GM12872 (cell line): ENCODE measurements at regions not wholly inside any gene's neighbourhood (a gene's known extent, or its start where the extent isn't known, plus 50 kb on each side); places are given as distances from the start of the nearest gene placed in this dataset.

Experiments
- TF ChIP-seq, protein P1 (sequence below): IDR thresholded peaks from 3 replicates; pipeline ENCODE4 v1.5.1; 2011; ENCODE audit warnings: low read depth, mild to moderate bottlenecking, low read length, moderate library complexity; ENCODE audit not compliant: insufficient read depth

DNA sequence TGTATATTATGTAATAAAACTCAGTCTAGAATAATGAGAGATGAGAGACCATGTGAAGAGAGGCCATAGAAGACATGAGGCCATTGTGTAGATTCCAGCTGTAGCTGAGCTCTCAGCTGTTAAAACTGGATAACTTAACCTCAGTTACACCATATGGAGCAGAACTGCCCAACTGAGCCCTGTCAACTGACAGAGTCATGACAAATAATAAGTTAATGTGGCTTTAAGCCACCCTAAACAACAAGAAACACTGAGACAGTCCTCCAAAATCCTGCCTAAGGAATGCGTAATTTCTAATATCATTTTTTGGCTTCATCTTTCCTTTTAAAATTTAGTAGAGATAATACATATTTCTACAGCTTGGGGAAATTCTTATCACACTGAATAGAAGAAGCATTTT lies 580.0 kb upstream of the RGS18 start:
- TF ChIP-seq, protein P1, sequence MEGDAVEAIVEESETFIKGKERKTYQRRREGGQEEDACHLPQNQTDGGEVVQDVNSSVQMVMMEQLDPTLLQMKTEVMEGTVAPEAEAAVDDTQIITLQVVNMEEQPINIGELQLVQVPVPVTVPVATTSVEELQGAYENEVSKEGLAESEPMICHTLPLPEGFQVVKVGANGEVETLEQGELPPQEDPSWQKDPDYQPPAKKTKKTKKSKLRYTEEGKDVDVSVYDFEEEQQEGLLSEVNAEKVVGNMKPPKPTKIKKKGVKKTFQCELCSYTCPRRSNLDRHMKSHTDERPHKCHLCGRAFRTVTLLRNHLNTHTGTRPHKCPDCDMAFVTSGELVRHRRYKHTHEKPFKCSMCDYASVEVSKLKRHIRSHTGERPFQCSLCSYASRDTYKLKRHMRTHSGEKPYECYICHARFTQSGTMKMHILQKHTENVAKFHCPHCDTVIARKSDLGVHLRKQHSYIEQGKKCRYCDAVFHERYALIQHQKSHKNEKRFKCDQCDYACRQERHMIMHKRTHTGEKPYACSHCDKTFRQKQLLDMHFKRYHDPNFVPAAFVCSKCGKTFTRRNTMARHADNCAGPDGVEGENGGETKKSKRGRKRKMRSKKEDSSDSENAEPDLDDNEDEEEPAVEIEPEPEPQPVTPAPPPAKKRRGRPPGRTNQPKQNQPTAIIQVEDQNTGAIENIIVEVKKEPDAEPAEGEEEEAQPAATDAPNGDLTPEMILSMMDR, result no peak

DNA sequence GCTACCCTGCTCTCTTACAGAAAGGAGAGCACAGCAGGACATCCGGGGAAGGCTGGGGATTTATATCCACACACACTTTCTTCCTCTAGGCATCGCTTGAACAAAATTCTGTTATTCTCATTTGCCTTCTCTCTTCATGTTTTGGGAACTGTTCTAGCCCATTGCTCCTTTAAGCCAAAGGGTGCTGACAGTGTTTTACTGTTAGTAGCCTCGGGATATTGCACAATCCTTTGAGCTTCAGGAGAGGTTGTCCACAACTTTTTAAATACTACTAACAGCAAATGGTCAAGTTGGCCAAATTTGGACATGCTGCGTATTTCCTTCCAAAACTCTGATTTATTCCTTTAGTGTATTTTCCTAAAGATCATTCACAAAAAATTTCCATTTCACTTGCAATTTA lies 579.2 kb upstream of the RGS18 start:
- TF ChIP-seq, protein P1, result no peak

DNA sequence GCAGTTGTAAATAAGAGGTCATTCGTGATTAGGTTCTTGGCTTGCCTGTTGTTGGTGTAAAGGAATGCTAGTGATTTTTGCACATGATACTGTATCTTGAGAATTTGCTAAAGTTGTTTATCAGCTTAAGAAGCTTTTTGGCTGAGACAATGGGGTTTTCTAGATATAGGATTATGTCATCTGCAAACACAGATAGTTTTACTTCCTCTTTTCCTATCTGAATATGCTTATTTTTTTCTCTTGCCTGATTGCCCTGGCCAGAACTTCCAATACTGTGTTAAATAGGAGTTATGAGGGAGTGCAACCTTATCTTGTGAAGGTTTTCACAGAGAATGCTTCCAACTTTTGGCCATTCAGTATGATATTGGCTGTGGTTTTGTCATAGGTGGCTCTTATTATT lies 576.1 kb upstream of the RGS18 start:
- TF ChIP-seq, protein P1, result no peak

DNA sequence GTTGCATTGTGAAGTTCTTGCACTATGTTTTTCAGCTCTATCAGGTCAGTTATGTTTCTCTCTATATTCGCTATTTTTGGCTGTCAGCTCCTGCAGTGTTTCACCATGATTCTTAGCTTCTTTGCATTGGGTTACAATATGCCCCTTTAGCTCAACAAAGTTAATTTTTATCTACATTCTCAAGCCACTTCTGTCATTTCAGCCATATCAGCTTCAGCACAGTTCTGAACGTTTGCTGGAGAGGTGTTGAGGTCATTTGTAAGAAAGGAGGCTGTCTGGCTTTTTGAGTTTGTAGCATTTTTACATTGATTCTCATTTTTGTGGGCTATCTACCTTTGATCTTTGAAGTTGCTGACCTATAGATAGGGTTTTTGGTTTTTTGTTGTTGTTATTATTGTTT lies 573.2 kb upstream of the RGS18 start:
- TF ChIP-seq, protein P1, result no peak

- TF ChIP-seq, protein P1, result no peak
Observed at GRCh38 chr1:191588905-191589304, 569.4 kb upstream of the RGS18 start.

DNA sequence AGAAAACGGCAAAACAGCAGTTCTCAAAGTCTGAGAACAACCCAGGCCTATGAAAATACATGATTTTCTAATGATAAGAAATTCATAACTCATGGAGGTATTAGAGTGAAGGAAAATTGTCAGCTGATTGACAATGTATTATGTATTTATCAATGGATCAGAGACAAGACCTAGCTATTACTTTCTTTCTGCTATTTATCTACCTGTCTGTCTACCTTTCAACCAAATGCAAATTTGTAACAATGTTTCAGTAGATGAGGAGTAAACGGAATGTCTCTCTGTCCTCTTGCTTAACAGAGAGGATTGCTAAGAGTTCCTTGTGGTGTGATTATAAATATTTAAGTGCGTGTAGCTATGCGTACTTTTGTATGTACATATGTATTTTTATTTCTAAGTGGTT lies 568.7 kb upstream of the RGS18 start:
- TF ChIP-seq, protein P1, result no peak

GRCh38 chr1:191590578-191590977 lies 567.7 kb upstream of the RGS18 start:
- TF ChIP-seq, protein P1, result no peak

DNA sequence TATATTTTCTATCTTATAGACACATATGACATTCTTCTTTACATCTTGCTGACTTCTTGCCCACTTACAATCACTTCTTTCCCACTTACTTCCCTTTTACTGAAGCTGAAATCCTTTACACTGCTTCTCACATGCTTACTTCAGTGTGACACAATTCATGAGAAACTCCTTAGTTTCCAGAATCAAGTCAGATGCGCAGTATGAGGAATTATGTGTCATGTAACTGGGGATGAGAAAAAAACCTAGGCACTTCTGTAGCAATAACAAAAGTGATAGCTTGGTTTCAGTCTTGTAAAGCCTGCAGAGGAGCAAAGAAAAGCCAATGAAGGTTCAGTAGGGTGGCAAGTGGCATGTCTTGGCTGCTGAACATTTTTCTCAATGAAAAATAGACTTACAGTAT lies 566.2 kb upstream of the RGS18 start:
- TF ChIP-seq, protein P1, result no peak
